K562 (cell line): ENCODE measurements at regions not wholly inside any gene's neighbourhood (a gene's known extent, or its start where the extent isn't known, plus 50 kb on each side); places are given as distances from the start of the nearest gene placed in this dataset.

ENCODE experiments used
- ATAC-seq: fragments of 200-7000 bp; cut with Tn5 transposase; 3 replicates; pipeline ENCODE4 v1.9.1; 2020; ENCODE audit warnings: moderate library complexity
- BruUV-seq: library from RNA; stranded (reverse); fragments of 400-500 nt; replicated peaks from 2 replicates; lab custom pipeline; 2021; lab: Mats Ljungman, UMichigan
- CTCF ChIA-PET: fragments of 300-600 bp; formaldehyde crosslinking; extraction: SDS; loops from one replicate; lab custom pipeline; 2021; ENCODE audit warnings: low intra/inter-chr PET ratio; lab: Yijun Ruan, JAX
- POLR2A ChIA-PET: fragments of 300-600, 350-650 bp; sonication (Branson Sonifier 250); formaldehyde crosslinking; extraction: SDS; loops from one replicate; lab custom pipeline; 2021; ENCODE audit warnings: antibody characterized with exemption, inconsistent platforms; lab: Yijun Ruan, JAX
- DNase-seq, 4 experiments: peaks; one replicate each; pipeline versions ENCODE4 v3.0.0 to v3.0.0-alpha.2; 2011 to 2018; ENCODE audit warnings: low spot score in 3 of 4, mixed read lengths in 3 of 4; ENCODE audit errors: extremely low read depth in 1 of 4
- FAIRE-seq: peaks from 2 replicates; lab custom pipeline; 2011; peaks lifted over from hg19 to GRCh38; lab: Jason Lieb, UNC
- H2AFZ ChIP-seq: 2 replicates; pipeline ENCODE4 v1.6.0; 2011; ENCODE audit warnings: low read depth, low read length, control low read depth, inconsistent platforms
- H3K27ac ChIP-seq: fragments of 200-600 bp; 3 replicates; pipeline ENCODE4 v1.8.0; 2011; ENCODE audit warnings: low read depth, mild to moderate bottlenecking, control low read depth, inconsistent platforms, low read length, moderate library complexity, mixed read lengths; ENCODE audit errors: extremely low read depth
- H3K27me3 ChIP-seq, 2 experiments: fragments of 300-600 bp in 1 of 2; 2 replicates in 1 of 2; 3 replicates in 1 of 2; pipeline versions ENCODE4 v1.6.0 to v1.8.0; 2011; ENCODE audit warnings: inconsistent platforms in 2 of 2, low read length in 2 of 2, mild to moderate bottlenecking in 1 of 2, mixed read lengths in 1 of 2, moderate library complexity in 1 of 2; ENCODE audit not compliant: control insufficient read depth in 2 of 2, insufficient read depth in 2 of 2
- H3K36me3 ChIP-seq: fragments of 300-600 bp; 3 replicates; pipeline ENCODE4 v1.8.0; 2011; ENCODE audit warnings: mild to moderate bottlenecking, low read length, inconsistent platforms; ENCODE audit not compliant: control insufficient read depth, insufficient read depth
- H3K4me1 ChIP-seq, 2 experiments: fragments of 200-600 bp in 1 of 2; replicated peaks in 1 of 2; 2 replicates in 1 of 2; 3 replicates in 1 of 2; pipeline versions ENCODE4 v1.5.1 to v1.8.0; 2011; ENCODE audit warnings: inconsistent platforms in 2 of 2, low read length in 2 of 2, mild to moderate bottlenecking in 1 of 2, mixed read lengths in 1 of 2, moderate library complexity in 1 of 2; ENCODE audit not compliant: control insufficient read depth in 2 of 2, insufficient read depth in 2 of 2
- H3K4me2 ChIP-seq: 2 replicates; pipeline ENCODE4 v1.6.1; 2011; ENCODE audit warnings: low read length, control low read depth, inconsistent platforms, mixed read lengths; ENCODE audit not compliant: insufficient read depth
- H3K4me3 ChIP-seq: fragments of 200-600 bp; sonication (generic), shearing (Covaris generic); 2 replicates; pipeline ENCODE4 v1.5.1; 2016; ENCODE audit warnings: control low read depth, inconsistent platforms
- H3K79me2 ChIP-seq: fragments of 200-600 bp; 3 replicates; pipeline ENCODE4 v1.8.0; 2011; ENCODE audit warnings: low read length, inconsistent platforms; ENCODE audit not compliant: control insufficient read depth, insufficient read depth
- H3K9ac ChIP-seq, 2 experiments: 2 replicates each; pipeline versions ENCODE4 v1.6.0 to v1.6.1; 2011; ENCODE audit warnings: low read depth in 2 of 2, low read length in 2 of 2, control low read depth in 1 of 2, inconsistent platforms in 1 of 2, mild to moderate bottlenecking in 1 of 2, mixed read lengths in 1 of 2; ENCODE audit not compliant: insufficient read depth in 1 of 2
- H3K9me1 ChIP-seq: one replicate; pipeline ENCODE4 v1.6.0; 2011; ENCODE audit warnings: inconsistent platforms, mild to moderate bottlenecking, low read length, moderate library complexity; ENCODE audit not compliant: control insufficient read depth, insufficient read depth
- H3K9me3 ChIP-seq: replicated peaks from 2 replicates; pipeline ENCODE4 v1.5.1; 2011; ENCODE audit warnings: low read depth, low read length, inconsistent platforms; ENCODE audit not compliant: control insufficient read depth, insufficient read depth
- H4K20me1 ChIP-seq: replicated peaks from 2 replicates; pipeline ENCODE4 v1.6.1; 2011; ENCODE audit warnings: low read length, inconsistent platforms, mixed read lengths; ENCODE audit not compliant: control insufficient read depth, insufficient read depth
- MBD2 ChIP-seq: sonication (generic); IDR thresholded peaks from 2 replicates; pipeline ENCODE4 v1.6.1; 2016; ENCODE audit warnings: low read depth, borderline replicate concordance
- MED1 ChIP-seq: sonication (generic); formaldehyde crosslinking; IDR thresholded peaks from 2 replicates; pipeline ENCODE4 v1.8.1; 2023; ENCODE audit warnings: missing genetic modification reagents, borderline replicate concordance
- PCBP2 ChIP-seq: fragments of 200-400 bp; formaldehyde crosslinking; IDR thresholded peaks from 2 replicates; pipeline ENCODE4 v1.6.1; 2018; ENCODE audit warnings: low read length, low read depth, mild to moderate bottlenecking, moderate library complexity; ENCODE audit not compliant: poor library complexity, severe bottlenecking
- POU5F1 ChIP-seq: fragments of 150-350 bp; IDR thresholded peaks from 2 replicates; pipeline ENCODE4 v1.6.1; 2014; ENCODE audit warnings: borderline replicate concordance, low read length, low read depth, mild to moderate bottlenecking; ENCODE audit not compliant: partially characterized antibody
- PRPF4 ChIP-seq: fragments of 200-400 bp; formaldehyde crosslinking; IDR thresholded peaks from one replicate; pipeline ENCODE4 v1.6.1; 2017; ENCODE audit warnings: low read length, low read depth, mild to moderate bottlenecking; ENCODE audit not compliant: insufficient read depth, poor library complexity, severe bottlenecking
- SRSF3 ChIP-seq: fragments of 200-400 bp; formaldehyde crosslinking; IDR thresholded peaks from 2 replicates; pipeline ENCODE4 v1.6.1; 2016; ENCODE audit warnings: mild to moderate bottlenecking, low read length, moderate library complexity; ENCODE audit not compliant: insufficient read depth
- SRSF7 ChIP-seq: fragments of 200-400 bp; formaldehyde crosslinking; optimal IDR thresholded peaks from 2 replicates; pipeline ENCODE3; 2017; ENCODE audit warnings: mild to moderate bottlenecking, low read depth, low read length
- ZNF274 ChIP-seq: IDR thresholded peaks from 2 replicates; pipeline ENCODE4 v1.6.1; 2011; ENCODE audit warnings: low read depth, mild to moderate bottlenecking, low read length, moderate library complexity, borderline replicate concordance
- ZNF384 ChIP-seq: IDR thresholded peaks from 2 replicates; pipeline ENCODE4 v1.6.1; 2012; ENCODE audit warnings: low read depth, low read length, improper control_type of control experiment
- ZNF444 ChIP-seq: fragments of 250-450 bp; sonication (Bioruptor Pico); IDR thresholded peaks from 2 replicates; pipeline ENCODE4 v1.4.0; 2020; ENCODE audit warnings: mild to moderate bottlenecking, moderate library complexity
- WGBS: fragments of 100-300 bp; shearing (Covaris generic); methylation state at CpG from one replicate; pipeline ENCODE4 v1.1.6; 2016; ENCODE audit warnings: low coverage, mixed read lengths; ENCODE audit not compliant: insufficient coverage; ENCODE audit errors: missing lambda C conversion rate; 5-methylcytosine and 5-hydroxymethylcytosine counted together
- in situ Hi-C: fragments of 300-500 bp; cut with MboI; formaldehyde crosslinking; loops from 4 replicates; pipeline ENCODE4 v1.15.0; 2018; ENCODE audit warnings: inconsistent platforms, mixed read lengths
- intact Hi-C: fragments of 100-400 bp; cut with micrococcal nuclease; formaldehyde crosslinking; loops from 2 replicates; pipeline ENCODE4 v1.14.2; 2022
- TF ChIP-seq, protein P1 (sequence below): IDR thresholded peaks from 3 replicates; pipeline ENCODE4 v1.6.1; 2011; ENCODE audit warnings: borderline replicate concordance, mild to moderate bottlenecking, moderate library complexity; ENCODE audit not compliant: insufficient read length; ENCODE audit errors: extremely low read depth
- TF ChIP-seq, protein P2 (sequence below): sonication (generic); formaldehyde crosslinking; IDR thresholded peaks from 2 replicates; pipeline ENCODE4 v1.8.0; 2022; ENCODE audit warnings: missing genetic modification reagents, mild to moderate bottlenecking, moderate library complexity, borderline replicate concordance

DNA sequence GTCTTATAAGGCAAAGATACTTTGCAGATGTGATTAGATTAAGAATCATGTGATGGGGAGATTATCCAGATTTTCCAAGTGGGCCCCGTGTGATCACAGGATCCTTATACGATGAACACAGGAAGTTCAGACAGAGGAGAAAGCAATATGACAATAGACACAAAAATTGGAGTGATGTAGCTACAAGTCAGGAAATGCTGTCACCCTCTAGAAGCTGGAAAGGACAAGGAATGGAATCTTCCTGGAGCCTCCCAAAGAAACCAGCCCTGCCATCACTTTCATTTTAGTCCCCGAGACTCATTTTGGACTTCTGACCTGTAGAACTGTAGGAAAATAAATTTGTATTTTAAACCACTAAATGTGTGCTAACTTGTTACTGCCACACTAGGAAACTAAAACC lies 61.9 kb upstream of the C1orf21 start:
- Histone ChIP-seq H3K9ac (no peak overlapping the region), H3K4me2 (no peak overlapping the region), H3K4me3 (no peak overlapping the region), H3K4me1 (no peaks in the 10 kb centered on the region), H3K9me1 (no peaks in the 10 kb centered on the region), H3K79me2 (no peaks in the 10 kb centered on the region), H3K36me3 (no peaks in the 10 kb centered on the region), H3K27ac (no peak overlapping the region), H3K9me3 (no peaks in the 10 kb centered on the region), H3K27me3 (peaks cover 0 to 9% of the 10 kb centered on the region in 2 experiments; a peak in 1 of 5 replicates), H4K20me1 (no peaks in the 10 kb centered on the region), H2AFZ (no peak overlapping the region)
- in situ Hi-C loops (no loop called here), intact Hi-C loops (no loop called here)
- FAIRE-seq, result no peak
- WGBS, result 1% methylated on average over 3 of the region's 3 CpGs
- no peak for TF ChIP-seq MED1 (CRISPR knock-in tag)
- TF ChIP-seq PRPF4, result no peak
- TF ChIP-seq MBD2, result no peak
- no peak for TF ChIP-seq SRSF3
- no peak for TF ChIP-seq ZNF274
- TF ChIP-seq SRSF7, result no peak
- no peak for TF ChIP-seq PCBP2
- no peak for TF ChIP-seq ZNF444
- TF ChIP-seq, protein P1, sequence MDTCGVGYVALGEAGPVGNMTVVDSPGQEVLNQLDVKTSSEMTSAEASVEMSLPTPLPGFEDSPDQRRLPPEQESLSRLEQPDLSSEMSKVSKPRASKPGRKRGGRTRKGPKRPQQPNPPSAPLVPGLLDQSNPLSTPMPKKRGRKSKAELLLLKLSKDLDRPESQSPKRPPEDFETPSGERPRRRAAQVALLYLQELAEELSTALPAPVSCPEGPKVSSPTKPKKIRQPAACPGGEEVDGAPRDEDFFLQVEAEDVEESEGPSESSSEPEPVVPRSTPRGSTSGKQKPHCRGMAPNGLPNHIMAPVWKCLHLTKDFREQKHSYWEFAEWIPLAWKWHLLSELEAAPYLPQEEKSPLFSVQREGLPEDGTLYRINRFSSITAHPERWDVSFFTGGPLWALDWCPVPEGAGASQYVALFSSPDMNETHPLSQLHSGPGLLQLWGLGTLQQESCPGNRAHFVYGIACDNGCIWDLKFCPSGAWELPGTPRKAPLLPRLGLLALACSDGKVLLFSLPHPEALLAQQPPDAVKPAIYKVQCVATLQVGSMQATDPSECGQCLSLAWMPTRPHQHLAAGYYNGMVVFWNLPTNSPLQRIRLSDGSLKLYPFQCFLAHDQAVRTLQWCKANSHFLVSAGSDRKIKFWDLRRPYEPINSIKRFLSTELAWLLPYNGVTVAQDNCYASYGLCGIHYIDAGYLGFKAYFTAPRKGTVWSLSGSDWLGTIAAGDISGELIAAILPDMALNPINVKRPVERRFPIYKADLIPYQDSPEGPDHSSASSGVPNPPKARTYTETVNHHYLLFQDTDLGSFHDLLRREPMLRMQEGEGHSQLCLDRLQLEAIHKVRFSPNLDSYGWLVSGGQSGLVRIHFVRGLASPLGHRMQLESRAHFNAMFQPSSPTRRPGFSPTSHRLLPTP, result no peak
- TF ChIP-seq ZNF384, result no peak
- TF ChIP-seq POU5F1, result no peak
- TF ChIP-seq, protein P2, sequence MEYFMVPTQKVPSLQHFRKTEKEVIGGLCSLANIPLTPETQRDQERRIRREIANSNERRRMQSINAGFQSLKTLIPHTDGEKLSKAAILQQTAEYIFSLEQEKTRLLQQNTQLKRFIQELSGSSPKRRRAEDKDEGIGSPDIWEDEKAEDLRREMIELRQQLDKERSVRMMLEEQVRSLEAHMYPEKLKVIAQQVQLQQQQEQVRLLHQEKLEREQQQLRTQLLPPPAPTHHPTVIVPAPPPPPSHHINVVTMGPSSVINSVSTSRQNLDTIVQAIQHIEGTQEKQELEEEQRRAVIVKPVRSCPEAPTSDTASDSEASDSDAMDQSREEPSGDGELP (CRISPR knock-in tag), result no peak
- ChIA-PET CTCF (no interaction called here), POLR2A (no interaction called here)
- no TSS peak for BruUV-seq
- no peak for DNase-seq
- no peak for ATAC-seq
